AG04449 (cell line): ENCODE measurements at regions not wholly inside any gene's neighbourhood (a gene's known extent, or its start where the extent isn't known, plus 50 kb on each side); places are given as distances from the start of the nearest gene placed in this dataset.
"Not testable (repeated sequence)": the region's sequence is repeated elsewhere in the genome, so short reads cannot be mapped to it uniquely, and the experiment has no call there.

ENCODE experiments used
- CTCF ChIA-PET: fragments of 350-600 bp; formaldehyde crosslinking; extraction: SDS; loops from one replicate; lab custom pipeline; 2021; ENCODE audit warnings: antibody characterized with exemption; lab: Yijun Ruan, JAX
- POLR2A ChIA-PET: fragments of 400-600, 350-600 bp; formaldehyde crosslinking; extraction: SDS; loops from one replicate; lab custom pipeline; 2020; ENCODE audit warnings: antibody characterized with exemption, inconsistent platforms; lab: Yijun Ruan, JAX
- DNase-seq: peaks from one replicate; pipeline ENCODE4 v3.0.0-alpha.2; 2010; ENCODE audit warnings: low read depth, low spot score
- H3K4me3 ChIP-seq: 2 replicates; pipeline ENCODE4 v1.5.1; 2011; ENCODE audit warnings: low read depth, mild to moderate bottlenecking, control low read depth, low read length
- TF ChIP-seq, protein P1 (sequence below): IDR thresholded peaks from one replicate; pipeline ENCODE4 v1.5.1; 2011; ENCODE audit warnings: mild to moderate bottlenecking, moderate library complexity, low read length, control low read depth, inconsistent platforms; ENCODE audit not compliant: insufficient read depth; ENCODE audit errors: missing control alignments

DNA sequence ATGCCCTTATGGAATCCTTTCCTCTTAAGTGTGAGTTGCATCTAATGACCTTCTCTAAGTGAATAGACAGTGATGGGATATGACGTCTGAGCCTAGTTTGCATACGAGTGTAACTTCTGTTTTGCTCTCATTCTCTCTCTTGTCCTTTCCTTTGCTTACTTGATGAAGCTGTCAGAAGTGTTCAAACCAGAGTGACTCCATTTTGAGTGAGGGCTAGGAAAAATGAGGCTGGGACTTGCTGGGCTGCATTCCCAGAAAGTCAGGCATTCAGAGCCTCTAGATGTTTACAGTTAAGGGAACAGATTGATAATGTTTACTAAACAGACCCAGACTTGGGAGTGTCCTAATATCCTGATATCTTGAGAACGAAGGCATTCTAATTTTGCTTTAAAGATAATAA, 311.2 kb upstream of the SOX4 start:
- H3K4me3 ChIP-seq, CTCF ChIA-PET, DNase-seq, POLR2A ChIA-PET: not testable (repeated sequence)

DNA sequence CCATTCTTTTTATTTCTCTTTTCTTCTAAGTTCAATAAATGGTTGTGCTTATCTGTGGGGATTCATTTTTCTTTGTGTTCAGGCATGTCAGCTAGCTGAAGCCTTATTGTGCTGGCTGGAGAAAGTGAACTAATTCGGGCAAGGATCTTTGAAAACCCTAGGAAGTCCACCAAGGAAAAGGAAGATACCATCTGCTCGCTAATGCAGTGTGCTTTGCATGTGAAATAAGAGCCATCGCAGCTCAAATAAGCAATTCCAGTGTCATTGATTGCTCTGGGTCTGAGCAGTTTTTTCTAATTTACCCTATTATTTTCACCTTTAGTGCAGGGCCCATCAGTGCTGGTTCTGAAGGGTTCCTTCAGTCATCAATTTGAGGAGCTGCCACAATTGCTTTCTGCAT, 309.4 kb upstream of the SOX4 start:
- CTCF ChIA-PET: no interaction called here

DNA sequence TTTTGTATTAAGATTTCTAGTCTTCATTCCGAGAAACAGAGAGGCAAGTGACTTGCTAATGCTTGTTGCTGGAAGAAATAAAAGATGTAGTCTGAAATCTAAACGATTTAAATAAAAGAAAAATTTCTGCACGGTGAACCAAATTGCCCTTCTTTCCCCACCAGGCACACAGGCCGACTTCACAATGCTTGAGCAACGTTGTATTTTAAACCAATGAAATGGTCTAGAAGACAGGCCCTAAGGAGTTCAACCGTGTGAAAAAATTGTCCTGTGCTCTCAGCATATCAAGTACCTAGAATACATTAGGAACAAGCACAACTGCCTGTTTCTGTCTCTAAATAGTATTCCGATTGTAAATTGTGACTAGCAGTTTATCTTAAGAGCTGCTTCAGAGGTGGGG, 308.8 kb upstream of the SOX4 start:
- no peak overlapping the region for H3K4me3 ChIP-seq
- ChIA-PET CTCF (no interaction called here), POLR2A (no interaction called here)
- no peak for DNase-seq
- TF ChIP-seq, protein P1, sequence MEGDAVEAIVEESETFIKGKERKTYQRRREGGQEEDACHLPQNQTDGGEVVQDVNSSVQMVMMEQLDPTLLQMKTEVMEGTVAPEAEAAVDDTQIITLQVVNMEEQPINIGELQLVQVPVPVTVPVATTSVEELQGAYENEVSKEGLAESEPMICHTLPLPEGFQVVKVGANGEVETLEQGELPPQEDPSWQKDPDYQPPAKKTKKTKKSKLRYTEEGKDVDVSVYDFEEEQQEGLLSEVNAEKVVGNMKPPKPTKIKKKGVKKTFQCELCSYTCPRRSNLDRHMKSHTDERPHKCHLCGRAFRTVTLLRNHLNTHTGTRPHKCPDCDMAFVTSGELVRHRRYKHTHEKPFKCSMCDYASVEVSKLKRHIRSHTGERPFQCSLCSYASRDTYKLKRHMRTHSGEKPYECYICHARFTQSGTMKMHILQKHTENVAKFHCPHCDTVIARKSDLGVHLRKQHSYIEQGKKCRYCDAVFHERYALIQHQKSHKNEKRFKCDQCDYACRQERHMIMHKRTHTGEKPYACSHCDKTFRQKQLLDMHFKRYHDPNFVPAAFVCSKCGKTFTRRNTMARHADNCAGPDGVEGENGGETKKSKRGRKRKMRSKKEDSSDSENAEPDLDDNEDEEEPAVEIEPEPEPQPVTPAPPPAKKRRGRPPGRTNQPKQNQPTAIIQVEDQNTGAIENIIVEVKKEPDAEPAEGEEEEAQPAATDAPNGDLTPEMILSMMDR: no peak

More for the DNA sequence above, 309.4 kb upstream of the SOX4 start:
- DNase-seq: no peak
- no peak overlapping the region for H3K4me3 ChIP-seq
- TF ChIP-seq, protein P1: no peak
- POLR2A ChIA-PET: no interaction called here

DNA sequence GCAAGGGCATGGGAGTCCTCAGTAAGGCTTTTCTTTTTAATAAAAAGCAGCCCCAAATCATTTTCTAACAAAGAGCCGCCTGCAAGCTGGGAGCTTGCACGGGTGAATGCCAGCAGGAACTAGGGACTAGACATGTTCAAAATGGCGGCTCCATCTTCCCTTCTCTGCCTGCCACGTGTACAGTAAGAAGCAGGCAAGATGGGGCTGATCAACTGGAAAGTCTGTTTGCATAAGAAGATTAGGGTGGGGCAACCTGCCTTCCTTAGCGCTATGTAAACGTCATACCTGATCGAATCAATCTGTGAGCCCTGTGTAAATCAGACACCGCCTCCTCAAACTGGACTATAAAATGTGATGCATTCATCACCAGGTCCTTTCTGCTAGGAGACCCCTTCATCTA, 299.4 kb upstream of the SOX4 start:
- TF ChIP-seq, protein P1: no peak
- DNase-seq: no peak
- no peak overlapping the region for H3K4me3 ChIP-seq
- CTCF ChIA-PET: no interaction called here
- POLR2A ChIA-PET: no interaction called here

DNA sequence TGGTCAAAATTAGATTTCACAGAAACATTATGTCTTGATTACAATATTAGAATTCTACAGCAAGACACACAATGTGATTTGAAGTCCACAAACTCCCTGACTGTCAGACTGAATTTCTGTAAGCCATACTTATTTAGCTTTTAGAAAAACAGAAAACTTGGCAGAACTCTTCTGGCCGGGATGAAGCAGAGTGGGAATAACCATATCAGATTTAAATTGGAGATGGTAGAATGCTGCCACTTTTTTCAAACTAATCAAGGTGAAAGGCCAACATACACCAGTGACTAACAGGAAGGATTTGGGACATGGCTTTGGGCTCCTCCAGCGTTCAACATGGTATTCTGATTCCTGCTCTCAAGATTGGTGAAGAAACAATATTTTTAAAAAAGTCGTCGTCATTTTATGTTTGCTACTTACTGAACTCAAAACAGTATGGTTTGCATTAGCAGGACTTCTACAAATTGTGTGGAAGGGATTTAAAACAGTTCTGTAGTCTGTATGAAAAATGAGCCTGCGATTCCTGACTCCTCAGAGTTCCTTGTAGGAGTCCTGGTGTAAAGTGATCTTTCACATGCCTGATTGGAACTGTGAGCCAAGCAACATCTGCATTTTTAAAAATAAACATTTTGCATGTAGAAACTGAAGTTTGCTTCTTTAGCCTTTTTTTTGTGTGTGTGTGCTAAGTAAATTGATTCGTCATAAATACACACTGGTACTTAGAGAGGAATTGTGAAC, 297.9 kb upstream of the SOX4 start:
- POLR2A ChIA-PET: no interaction called here
- no peak for DNase-seq
- TF ChIP-seq, protein P1: no peak
- H3K4me3 ChIP-seq: no peak overlapping the region
- CTCF ChIA-PET: no interaction called here

DNA sequence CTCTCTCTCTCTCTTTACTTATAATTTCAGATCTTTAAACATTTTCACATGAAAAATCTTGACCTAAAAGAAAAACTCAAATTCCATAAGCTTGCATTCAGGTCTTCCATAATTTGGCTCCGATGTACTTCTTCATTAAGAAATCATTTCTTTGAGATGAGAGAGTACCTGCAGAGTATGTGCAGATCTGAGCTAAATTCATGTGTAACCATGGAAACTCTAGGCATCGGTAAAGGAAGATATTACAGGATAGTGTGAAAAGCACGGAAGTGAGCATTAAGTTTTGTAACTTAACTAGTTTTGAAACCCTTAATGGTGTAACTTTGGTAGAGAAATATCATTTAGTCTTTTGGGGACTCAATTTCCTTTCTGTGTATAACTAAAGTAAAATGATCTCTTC, 295.9 kb upstream of the SOX4 start:
- ChIA-PET POLR2A (no interaction called here), CTCF (no interaction called here)
- TF ChIP-seq, protein P1: no peak
- no peak for DNase-seq
- H3K4me3 ChIP-seq: no peak overlapping the region

DNA sequence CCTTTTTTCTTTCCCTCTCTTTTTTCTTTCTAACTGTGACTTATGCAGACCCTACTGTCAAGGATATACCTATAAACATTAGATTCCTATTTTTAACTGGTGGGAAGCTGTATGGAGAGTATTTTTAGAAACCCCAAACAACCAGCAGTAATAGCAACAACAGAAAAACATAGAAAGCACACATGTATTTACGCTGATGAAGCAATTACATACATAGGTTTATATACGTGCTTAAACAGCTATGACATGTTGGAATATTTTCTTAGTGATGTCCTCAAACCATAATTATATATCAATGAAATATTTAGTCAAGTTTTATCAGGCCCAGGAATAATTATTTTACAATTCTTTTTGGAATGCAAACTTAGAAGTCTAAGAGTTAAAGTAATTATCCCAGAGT, 294.3 kb upstream of the SOX4 start:
- POLR2A ChIA-PET: no interaction called here
- no peak overlapping the region for H3K4me3 ChIP-seq
- CTCF ChIA-PET: no interaction called here
- TF ChIP-seq, protein P1: no peak
- DNase-seq: no peak
